Stimulated activated naive CD8-positive, alpha-beta T cell treated with anti-CD3 and anti-CD28 coated beads, Interleukin-15, Interleukin-2, amounts not matched to agents 100 U/mL and 50 U/mL, for 24 hours (primary cell): ENCODE measurements at regions not wholly inside any gene's neighbourhood (a gene's known extent, or its start where the extent isn't known, plus 50 kb on each side); places are given as distances from the start of the nearest gene placed in this dataset.
"Not testable (repeated sequence)": the region's sequence is repeated elsewhere in the genome, so short reads cannot be mapped to it uniquely, and the experiment has no call there.

Source experiments
- ATAC-seq: fragments of 150-1000 bp; cut with Tn5 transposase; one replicate; pipeline ENCODE4 v1.10.0; 2021
- DNase-seq: peaks from one replicate; pipeline ENCODE4 v3.0.0; 2021

- DNase-seq (no peak), ATAC-seq (no peak)
Measured at GRCh38 chr18:10119991-10120390, 206.2 kb downstream of the VAPA start.

GRCh38 chr18:10120622-10121021 lies 206.8 kb downstream of the VAPA start:
- DNase-seq (no peak), ATAC-seq (no peak)

GRCh38 chr18:10121028-10121427 lies 207.2 kb downstream of the VAPA start:
- no peak for DNase-seq
- no peak for ATAC-seq

GRCh38 chr18:10121786-10122515 lies 208.1 kb downstream of the VAPA start:
- no peak for ATAC-seq
- DNase-seq: no peak

- no peak for DNase-seq
Measured at GRCh38 chr18:10122988-10123950, 209.5 kb downstream of the VAPA start.

GRCh38 chr18:10124071-10124470 lies 210.3 kb downstream of the VAPA start:
- no peak for DNase-seq
- no peak for ATAC-seq

More at GRCh38 chr18:10122988-10123950, 209.5 kb downstream of the VAPA start:
- ATAC-seq: no peak

GRCh38 chr18:10124557-10124956 lies 210.7 kb downstream of the VAPA start:
- DNase-seq (no peak), ATAC-seq (no peak)

- ATAC-seq: no peak
Measured at GRCh38 chr18:10124967-10125366, 211.2 kb downstream of the VAPA start.

GRCh38 chr18:10127729-10128128 lies 213.9 kb downstream of the VAPA start:
- DNase-seq: no peak
- no peak for ATAC-seq

More at GRCh38 chr18:10124967-10125366, 211.2 kb downstream of the VAPA start:
- no peak for DNase-seq

GRCh38 chr18:10128921-10129501 lies 215.2 kb downstream of the VAPA start:
- ATAC-seq (no peak), DNase-seq (no peak)

GRCh38 chr18:10130606-10131005 lies 216.8 kb downstream of the VAPA start:
- no peak for ATAC-seq
- no peak for DNase-seq

GRCh38 chr18:10131081-10131459 lies 217.3 kb downstream of the VAPA start:
- DNase-seq: no peak
- no peak for ATAC-seq

GRCh38 chr18:10131460-10132395 lies 217.9 kb downstream of the VAPA start:
- no peak for ATAC-seq
- DNase-seq: no peak

GRCh38 chr18:10133516-10133915 lies 219.7 kb downstream of the VAPA start:
- no peak for DNase-seq

GRCh38 chr18:10134204-10134603 lies 220.4 kb downstream of the VAPA start:
- DNase-seq (no peak), ATAC-seq (no peak)

More at GRCh38 chr18:10133516-10133915, 219.7 kb downstream of the VAPA start:
- ATAC-seq: no peak

- not testable (repeated sequence) for ATAC-seq, DNase-seq
Measured at GRCh38 chr18:10134749-10135148, 220.9 kb downstream of the VAPA start.

GRCh38 chr18:10135302-10135926 lies 221.6 kb downstream of the VAPA start:
- no peak for DNase-seq
- ATAC-seq: no peak

GRCh38 chr18:10138719-10139118 lies 224.9 kb downstream of the VAPA start:
- no peak for ATAC-seq
- no peak for DNase-seq

- DNase-seq: no peak
- no peak for ATAC-seq
Measured at GRCh38 chr18:10139783-10140410, 226.1 kb downstream of the VAPA start.

GRCh38 chr18:10140461-10141282 lies 226.9 kb downstream of the VAPA start:
- no peak for DNase-seq
- ATAC-seq: no peak
